ENCODE measurements at regions not wholly inside any gene's neighbourhood (a gene's known extent, or its start where the extent isn't known, plus 50 kb on each side); places are given as distances from the start of the nearest gene placed in this dataset.

- TF ChIP-seq CTCF (conservative IDR thresholded peaks at IDR 0.05 in 1 of 2, IDR thresholded peaks at IDR 0.05 in 1 of 2; ENCODE audit: extremely low read depth in 1 of 2, insufficient read depth in 1 of 2, low read depth in 1 of 2, low read length in 2 of 2) (no peak), EZH2 (IDR thresholded peaks at IDR 0.05; ENCODE audit: borderline replicate concordance, low read length) (no peak)
These were observed 275.5 kb downstream of the SHOX2 start for GRCh38 chr3:157830556-157831236.

Measured in mammary epithelial cell (primary cell).